HG02610 (cell line): ENCODE measurements at regions not wholly inside any gene's neighbourhood (a gene's known extent, or its start where the extent isn't known, plus 50 kb on each side); places are given as distances from the start of the nearest gene placed in this dataset.

ENCODE experiments used
- ATAC-seq: cut with Tn5 transposase; IDR thresholded peaks from one replicate; pipeline ENCODE4 v1.9.1; 2021; ENCODE audit warnings: mild to moderate bottlenecking, moderate library complexity; ENCODE audit not compliant: unreplicated experiment

DNA sequence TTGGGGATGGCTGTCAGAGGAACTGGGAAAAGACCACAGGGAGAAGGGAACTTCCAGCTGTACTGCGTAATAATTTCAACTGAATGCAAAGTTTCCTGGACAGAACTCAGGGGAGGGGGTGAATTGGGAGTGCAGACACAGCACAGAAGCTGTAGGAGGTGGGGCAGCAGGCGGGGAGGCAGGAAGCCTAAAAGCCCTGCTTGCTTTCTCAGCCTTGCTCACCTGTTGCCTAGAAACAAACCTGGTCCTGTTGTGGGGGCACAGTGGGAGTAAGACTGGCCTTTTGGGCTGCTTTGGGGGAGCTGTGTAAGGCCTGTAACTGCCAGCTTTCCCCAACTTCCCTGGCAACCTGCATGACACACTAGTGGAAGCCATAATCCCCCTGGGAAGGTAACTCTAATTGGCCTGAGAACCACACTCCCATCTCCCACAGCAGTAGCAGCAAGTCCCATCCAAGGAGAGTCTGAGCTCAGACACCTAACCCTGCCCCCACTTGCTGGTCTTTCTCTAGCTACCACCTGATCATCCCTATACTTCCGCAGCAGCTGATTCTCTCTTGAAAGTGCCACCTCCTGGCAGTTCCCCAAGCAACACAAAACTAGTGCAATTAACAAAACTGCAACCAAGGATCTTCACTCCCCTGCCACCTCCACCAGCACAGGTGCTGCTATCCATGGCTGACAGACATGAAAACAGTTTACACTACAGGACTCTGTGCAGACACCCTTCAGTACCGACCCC is 1239.3 kb downstream of the SORCS1 start:
- no peak for ATAC-seq

DNA sequence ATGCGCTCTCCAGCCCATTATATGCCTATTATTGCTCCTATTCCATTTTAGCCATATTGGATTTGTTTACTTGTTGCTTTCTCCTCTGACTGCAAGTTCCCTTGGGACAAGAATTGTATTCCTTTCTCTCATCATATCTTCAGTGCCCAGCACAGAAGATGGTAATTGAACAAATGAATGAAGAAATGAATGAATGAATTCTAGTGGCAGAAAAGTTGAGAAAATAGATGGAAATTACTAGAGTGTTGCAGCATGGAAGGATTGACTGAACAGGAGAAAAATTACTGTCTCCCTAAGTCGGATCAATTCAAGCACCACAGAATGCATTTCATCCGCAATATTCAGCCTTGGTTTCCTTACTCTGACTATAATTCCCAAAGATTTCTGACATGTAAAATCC is 1243.2 kb downstream of the SORCS1 start:
- ATAC-seq, result no peak

DNA sequence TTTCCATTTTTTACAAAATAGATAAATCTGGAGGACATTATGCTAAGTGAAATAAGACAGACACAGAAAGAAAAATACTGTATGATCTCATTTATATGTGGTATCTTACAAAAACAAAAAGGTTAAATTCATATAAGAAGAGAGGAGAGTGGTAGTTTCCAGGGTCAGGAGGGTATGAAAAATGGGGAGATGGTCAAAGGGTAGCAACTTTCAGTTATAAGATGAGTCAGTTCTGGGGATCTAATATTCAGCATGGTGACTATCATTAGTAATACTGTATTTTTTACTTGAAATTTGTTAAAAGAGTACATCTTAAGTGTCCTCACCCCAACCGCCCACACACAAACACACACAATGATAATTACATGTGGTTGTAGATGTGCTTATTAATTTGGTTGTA is 1250.1 kb downstream of the SORCS1 start:
- no peak for ATAC-seq

DNA sequence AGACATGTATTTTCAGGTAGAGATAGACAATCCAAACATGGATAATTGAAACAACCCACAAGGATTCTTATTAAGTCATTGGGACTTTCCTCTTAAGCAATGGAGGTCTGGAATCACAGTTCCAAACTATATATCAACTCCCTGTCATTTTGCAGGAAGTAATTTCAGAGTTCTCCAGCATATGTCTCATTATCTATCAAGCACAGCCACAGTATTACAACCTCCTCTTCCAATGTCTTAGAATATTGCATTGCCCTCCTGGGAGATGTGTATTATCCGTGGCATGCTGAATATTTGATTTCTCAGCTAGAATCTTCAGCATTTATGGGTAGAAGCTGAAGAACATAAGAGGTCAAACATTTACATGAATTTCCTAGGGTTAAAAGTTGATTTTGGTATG is 1255.8 kb downstream of the SORCS1 start:
- no peak for ATAC-seq

DNA sequence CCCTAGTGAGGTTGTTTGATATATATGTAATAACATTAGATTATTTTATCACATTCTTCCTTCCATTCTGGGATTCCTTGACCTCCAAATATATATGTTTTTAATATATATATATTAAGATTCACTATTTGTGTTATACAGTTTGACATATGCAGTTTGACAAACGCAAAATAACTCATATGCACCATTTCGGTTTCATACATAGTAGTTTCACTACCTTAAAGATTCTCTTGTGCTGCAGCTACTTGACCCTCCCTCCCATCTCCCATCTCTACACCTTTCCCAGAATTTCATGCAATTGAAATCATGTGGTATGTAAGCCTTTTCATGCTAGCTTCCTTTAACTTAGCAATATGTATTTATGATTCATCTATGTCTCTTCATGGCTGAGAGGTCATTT is 1244.4 kb downstream of the SORCS3 start:
- ATAC-seq, result no peak

DNA sequence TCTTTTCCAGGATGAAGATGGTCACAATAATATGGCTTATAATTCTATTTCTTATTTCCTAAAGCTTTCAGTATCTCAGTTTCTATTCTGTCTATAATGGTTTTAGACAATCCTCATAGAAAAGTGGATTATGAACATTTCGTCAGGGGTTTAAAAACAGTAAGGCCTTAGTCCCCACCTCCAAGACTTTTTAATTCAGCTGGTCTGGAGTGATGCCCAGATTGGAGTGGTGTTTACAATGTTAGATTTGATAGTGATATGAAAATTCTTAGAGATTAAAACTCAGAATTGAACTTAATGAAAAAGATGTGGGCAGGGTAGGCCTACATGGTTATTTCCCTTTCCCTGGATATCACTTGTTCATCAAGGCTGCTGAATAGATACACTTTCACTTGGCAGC is 1238.3 kb downstream of the SORCS3 start:
- ATAC-seq, result no peak

DNA sequence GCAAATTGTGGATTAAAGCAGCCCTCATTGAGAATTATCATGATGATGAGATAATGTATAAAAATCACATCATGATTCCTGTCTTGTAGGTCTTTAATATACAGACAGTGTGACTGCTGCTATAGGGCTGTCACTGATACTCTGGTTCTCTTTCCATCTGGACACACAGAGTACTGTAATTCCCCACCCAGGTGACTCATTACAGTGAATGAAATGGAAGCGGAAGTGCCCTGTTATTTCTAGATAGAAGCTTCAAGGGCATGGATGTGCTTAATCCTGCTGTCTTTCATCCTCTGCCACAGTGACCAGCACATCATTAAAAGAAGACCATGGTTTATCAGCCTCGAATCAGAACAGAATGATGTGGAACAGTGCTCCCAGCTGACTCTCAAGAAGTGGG is 1234.0 kb downstream of the SORCS3 start:
- no peak for ATAC-seq

DNA sequence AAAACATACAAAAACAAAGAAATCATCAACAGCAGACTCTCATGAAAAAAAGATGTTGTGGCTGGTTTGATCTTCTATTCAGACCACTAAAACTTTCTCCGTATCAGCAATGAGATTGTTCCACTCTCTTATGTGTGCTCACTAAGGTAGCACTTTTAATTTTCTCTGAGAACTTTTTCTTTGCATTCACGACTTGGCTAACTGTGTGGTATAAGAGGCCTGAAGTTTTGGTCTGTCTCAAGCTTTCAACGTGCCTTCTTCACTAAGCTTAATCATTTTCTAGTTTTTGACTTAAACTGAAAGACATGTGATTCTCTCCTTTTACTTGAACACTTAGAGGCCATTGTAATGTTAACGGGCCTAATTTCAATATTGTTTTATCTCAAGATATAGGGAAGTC is 1231.6 kb downstream of the SORCS3 start:
- ATAC-seq, result no peak

DNA sequence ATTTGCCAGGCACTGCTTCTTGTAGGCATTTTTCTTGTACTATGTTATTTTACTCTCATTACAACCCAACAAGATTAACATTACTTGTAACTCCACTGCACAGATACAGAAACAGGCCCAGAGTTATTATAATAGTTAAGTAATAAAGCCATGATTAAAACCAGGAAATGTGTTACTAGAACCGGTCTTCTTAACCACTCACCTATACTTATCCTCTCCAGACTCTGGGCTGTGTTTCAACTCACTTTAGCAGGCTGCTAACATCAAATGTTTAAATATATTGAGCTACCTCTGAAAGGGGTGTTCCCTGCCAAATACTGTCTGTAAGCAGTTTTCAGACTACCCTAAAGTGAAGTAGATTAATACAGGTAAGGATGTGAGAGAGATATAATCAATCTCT is 1227.8 kb downstream of the SORCS3 start:
- no peak for ATAC-seq

DNA sequence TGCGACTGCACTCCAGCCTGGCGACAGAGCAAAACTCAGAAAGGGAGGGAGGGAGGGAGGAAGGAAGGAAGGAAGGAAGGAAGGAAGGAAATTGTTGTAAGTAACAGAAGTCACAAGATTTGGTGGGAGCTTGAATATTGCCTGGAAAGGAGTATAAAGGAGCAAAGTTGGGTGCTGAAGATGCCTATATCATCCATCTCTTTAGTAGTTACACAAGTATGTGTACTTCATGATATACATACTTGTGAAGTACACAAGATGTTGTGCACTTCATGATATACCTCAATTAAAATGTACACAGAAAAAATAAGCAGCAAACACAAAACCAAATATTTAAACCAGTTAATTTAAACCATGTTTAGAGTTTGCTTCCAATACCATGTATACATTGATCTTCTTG is 1223.8 kb downstream of the SORCS3 start:
- ATAC-seq, result no peak

DNA sequence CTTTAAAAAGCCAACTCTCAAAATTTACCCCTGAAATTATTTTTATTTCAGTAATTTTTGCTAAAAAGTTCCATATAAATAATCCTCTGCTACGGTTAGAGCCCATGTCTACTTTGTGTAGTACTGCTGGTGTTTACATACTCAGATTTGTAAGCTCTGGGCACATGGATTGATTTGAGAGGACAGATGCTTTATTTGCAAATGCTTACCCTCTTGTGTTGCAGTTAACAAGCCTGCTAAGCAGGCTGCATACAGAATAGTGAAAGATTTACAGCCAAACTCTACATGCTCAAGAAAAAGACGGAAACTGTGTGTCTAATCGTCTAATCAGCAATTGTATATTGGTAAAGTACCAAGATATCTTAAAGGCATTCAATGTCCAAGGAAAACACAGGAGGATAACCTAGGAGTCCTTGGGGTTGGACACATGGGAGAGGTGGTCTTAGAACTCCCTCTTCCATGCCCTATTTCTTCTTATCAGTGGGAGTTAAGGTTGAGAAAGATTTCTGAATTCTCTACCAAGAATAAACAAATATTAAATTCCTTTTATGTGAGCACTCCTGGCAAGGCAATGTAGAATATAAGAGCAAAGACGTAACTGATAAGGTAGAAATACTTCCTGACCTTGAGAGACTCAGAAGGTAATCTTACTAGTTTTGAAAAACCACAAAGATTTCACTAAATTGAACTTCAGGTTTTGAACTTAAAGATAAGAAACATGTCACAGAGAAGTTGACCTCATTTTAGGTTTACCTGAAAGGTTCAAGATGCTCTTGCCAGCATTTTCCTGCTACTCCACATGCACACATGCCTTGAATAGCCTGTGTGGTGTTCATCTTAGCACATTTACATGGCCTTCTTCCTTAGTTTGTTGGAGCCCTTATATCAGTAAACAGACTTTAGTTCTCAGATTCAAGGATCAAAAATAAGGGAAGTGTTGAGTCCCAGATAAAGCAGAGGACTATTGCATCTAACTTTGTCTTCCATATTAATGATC is 1216.5 kb downstream of the SORCS3 start:
- ATAC-seq, result no peak

DNA sequence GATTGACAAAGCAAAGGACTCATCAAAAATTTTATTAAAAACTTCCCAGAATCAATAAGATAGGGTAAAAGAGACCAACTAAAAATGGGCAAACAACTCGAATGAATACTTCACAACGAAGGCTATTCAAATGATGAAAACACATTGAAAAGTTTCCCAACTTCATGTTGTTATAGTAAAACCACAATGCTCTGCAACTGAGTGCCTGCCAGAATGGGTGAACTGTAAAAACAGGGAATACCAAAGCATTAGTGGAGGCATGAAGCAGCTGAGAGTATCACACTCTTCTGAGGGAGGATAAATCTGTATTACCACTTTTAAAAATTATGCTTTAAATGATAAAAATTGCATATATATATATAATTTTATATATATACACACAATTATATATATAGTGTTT is 1214.7 kb downstream of the SORCS3 start:
- ATAC-seq, result no peak

DNA sequence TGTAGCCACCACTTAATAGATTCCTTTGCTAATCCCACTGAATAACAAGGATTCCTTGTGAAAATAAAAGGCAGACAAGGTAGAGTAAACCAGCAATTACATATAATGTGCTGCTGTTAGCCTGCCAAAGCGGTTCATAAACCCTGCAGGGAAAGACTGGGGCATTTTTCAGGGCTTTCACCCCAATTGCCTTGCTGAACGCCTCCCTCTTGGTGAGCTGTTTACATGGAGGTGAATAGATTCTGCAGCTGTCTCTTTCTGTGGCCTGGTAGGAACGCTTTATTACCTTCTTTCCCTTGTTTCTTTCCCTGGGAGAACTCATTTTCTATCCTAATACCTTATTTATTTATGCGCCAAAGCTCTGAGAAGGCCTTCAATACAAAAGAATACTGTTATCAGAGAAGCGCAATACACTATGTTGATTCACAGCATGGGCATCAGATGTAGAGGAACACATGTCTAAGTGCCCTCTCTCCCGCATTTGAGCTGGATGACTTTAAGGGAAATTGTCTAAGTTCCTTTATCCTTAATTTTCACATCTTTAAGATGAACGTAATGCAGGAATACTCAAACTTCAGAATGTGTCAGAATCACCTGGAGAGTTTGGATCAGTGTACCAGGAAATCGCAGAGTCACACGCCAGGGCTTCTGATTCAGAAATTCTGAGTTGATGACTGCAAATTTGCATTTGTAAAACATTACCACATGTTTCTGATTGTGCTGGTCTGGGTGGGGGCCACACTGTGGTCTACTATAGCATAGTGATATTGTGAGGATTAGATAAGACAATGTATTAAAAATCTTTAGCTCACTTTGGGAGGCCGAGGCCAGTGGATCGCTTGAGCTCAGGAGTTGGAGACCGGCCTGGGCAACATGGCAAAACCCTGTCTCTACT is 1203.8 kb downstream of the SORCS3 start:
- ATAC-seq, result no peak

DNA sequence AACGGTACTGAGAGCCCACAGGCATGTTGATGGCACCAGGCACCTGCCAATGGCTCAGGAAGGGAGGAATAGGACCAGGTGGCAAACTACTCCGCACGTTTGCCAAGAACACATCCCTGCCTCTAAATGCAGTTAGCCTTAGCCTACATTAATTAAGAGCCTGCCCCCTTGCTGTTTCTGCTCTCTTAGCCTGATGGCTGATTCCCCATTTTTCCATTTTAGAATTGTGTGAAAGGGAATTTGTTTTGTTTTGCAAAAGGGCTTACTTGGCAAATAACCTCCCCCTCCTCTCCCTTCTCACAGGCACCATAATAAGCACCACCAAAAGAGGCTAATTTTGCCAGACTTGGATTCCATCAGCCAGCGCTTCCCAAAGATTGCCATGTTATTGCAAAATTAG is 1203.2 kb downstream of the SORCS3 start:
- no peak for ATAC-seq

DNA sequence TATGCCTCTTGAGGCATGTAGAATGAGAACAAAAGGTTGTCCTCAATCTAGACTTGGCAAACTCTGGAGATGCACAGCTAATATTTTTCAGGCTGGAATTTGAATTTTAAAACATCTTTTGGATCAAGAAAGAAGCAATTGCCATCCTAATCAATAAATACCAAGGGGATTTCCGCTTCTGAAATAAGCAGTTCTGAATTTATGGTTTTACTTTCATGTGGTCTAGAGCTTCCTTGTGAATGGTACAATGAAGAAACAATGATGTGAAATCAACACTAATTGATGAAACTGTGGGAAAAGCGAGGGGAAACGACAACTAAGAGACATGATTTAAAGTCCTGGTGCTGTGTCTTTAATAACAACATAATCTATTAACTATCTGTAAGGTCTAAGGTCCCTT is 1202.7 kb downstream of the SORCS3 start:
- no peak for ATAC-seq

DNA sequence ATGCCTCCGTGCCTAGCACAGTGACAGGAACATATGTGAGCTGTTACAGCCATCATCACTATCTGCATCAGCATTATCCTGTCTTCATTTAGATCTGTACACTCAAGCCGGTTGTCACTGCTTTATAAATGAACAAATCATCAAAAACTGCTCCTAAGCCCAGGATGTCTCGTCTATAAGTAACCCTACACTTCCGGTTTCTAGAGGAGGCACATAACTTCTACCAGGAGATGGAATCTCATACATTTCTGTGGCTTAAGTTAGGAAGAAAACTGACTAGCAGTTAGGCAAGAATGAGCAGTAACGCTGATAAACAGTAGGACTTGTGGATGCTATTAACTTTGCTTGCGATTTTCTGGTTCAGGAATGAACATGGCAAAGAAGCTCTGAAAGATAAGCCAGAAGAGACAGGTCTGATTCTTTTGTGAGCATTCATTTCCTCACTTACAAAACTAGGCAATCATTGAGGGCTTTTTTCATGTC is 1199.2 kb downstream of the SORCS3 start:
- no peak for ATAC-seq

DNA sequence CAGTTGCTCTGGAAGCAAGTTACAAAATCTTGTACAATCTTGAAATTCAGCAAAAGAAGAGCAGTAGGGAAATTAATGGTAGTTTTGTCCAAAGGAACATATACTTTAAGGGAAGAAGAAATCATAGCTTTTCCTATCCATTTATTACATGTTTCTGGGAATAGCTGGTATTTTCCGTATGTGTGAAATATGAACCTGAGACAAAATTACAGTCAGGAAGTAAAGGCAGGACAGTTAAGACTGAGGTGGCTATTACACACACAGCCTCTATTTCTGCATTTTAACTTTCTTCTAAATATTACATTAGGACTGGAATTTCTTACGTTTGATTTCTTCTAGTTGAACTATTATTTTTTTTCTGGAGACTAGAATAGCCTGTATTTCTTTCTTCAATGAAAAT is 1197.3 kb downstream of the SORCS3 start:
- ATAC-seq, result no peak

DNA sequence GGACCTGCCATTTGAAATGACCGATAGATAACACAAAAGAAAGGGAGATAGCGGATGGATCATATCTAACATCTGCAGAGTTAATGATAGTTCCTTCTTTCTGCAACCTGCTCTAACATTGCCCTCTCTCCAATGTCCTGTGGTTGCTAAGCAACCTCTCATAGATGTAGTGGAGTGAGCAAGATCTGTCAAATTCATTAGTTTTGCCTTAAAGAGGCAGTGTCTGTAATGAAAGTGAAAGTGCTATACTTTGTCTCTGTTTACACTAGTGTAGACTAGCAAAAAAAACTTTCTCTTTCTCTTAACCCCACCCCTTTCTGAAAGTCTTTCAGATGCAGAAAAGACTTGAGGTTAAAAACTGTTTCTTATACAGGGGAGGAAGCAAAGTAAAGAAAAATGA is 1196.9 kb downstream of the SORCS3 start:
- peak; percentile 97 for ATAC-seq

DNA sequence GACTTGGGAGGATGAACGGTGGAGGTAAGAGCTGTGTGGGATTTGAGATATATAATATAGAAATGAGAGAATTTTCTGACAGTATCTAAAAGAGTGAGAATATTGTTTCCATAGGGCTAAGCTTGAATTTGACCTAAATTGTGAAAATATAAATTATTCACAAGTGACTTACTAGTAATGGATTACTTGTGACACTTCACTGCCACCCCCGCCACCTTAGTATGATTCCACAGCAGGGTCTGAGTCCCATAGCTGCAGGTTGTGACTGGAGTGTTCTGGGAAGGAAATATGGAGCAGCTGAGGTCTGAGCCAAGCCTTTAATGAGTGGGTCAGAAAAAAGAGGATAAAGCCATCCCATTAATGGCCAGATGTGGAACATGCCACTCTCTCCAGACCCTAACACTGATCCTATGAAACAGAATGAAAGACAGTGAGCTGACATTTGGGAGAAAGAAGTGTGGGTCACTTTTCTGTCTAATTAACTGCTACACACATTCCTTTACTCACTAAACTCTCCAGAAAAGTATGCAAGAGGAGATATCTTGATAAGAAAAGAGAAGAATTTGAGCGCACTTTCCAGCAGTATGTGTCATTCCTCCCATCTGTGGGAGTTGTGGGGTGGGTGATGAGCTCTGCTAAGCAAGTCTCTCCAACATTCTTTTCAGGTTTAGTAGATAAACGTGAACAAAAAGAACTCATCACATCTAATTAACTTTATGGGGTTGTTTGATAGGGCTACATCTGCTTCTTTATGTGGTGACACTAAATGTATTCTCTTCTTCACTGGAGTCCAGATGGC is 1193.4 kb downstream of the SORCS3 start:
- no peak for ATAC-seq

DNA sequence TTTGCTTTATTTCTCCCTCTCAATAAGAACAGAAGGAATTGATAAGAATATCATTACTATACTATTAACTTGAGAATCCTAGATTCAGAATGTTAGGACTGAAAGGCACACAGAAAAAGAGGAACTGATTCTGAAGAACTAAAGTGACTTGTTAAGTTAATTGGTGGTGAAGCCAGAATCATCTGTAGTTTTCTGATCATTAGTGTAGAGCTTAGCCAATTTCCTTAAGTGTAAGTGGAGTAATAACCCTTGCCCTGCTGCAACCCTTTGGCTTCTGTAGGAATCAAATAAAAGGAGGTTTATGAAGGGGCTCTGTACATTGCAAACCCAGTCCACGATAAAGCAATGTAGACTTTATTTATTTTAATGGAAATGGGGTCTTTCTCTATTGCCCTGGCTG is 1186.0 kb downstream of the SORCS3 start:
- no peak for ATAC-seq
